HG02571 (cell line): ENCODE measurements at regions not wholly inside any gene's neighbourhood (a gene's known extent, or its start where the extent isn't known, plus 50 kb on each side); places are given as distances from the start of the nearest gene placed in this dataset.

Experiments used
- ATAC-seq: cut with Tn5 transposase; IDR thresholded peaks from one replicate; pipeline ENCODE4 v1.9.1; 2021; ENCODE audit warnings: mild to moderate bottlenecking, moderate library complexity; ENCODE audit not compliant: unreplicated experiment

GRCh38 chr11:15481871-15482270, 367.1 kb downstream of the INSC start:
- no peak for ATAC-seq

- ATAC-seq, result no peak
These were observed 368.5 kb downstream of the INSC start for GRCh38 chr11:15483205-15483604.

- no peak for ATAC-seq
These were observed 369.7 kb downstream of the INSC start for GRCh38 chr11:15484398-15484797.

- no peak for ATAC-seq
These were observed 370.7 kb downstream of the INSC start for GRCh38 chr11:15485432-15485831.

GRCh38 chr11:15489281-15489680, 374.6 kb downstream of the INSC start:
- ATAC-seq, result no peak

GRCh38 chr11:15490535-15490934, 375.8 kb downstream of the INSC start:
- ATAC-seq, result no peak

GRCh38 chr11:15493066-15493465, 378.3 kb downstream of the INSC start:
- no peak for ATAC-seq

- ATAC-seq, result no peak
These were observed 379.3 kb downstream of the INSC start for GRCh38 chr11:15493921-15494620.

- ATAC-seq, result no peak
These were observed 380.0 kb downstream of the INSC start for GRCh38 chr11:15494740-15495139.

GRCh38 chr11:15495462-15495861, 380.7 kb downstream of the INSC start:
- ATAC-seq, result no peak

GRCh38 chr11:15497366-15497765, 382.6 kb downstream of the INSC start:
- ATAC-seq, result no peak

GRCh38 chr11:15499674-15500073, 385.0 kb downstream of the INSC start:
- ATAC-seq, result no peak

GRCh38 chr11:15500643-15501042, 385.9 kb downstream of the INSC start:
- ATAC-seq, result no peak

GRCh38 chr11:15501566-15501965, 386.8 kb downstream of the INSC start:
- no peak for ATAC-seq

GRCh38 chr11:15505155-15505554, 390.4 kb downstream of the INSC start:
- ATAC-seq, result no peak

- ATAC-seq, result no peak
These were observed 392.9 kb downstream of the INSC start for GRCh38 chr11:15507592-15507991.

- ATAC-seq, result no peak
These were observed 394.4 kb downstream of the INSC start for GRCh38 chr11:15509082-15509481.

GRCh38 chr11:15519124-15519791, 404.5 kb downstream of the INSC start:
- ATAC-seq, result no peak

GRCh38 chr11:15519911-15520310, 405.2 kb downstream of the INSC start:
- no peak for ATAC-seq

GRCh38 chr11:15523543-15523942, 408.8 kb downstream of the INSC start:
- no peak for ATAC-seq

- no peak for ATAC-seq
These were observed 410.9 kb downstream of the INSC start for GRCh38 chr11:15525582-15525981.

- no peak for ATAC-seq
These were observed 411.3 kb downstream of the INSC start for GRCh38 chr11:15526032-15526431.
